DND-41 (cell line): ENCODE measurements at regions not wholly inside any gene's neighbourhood (a gene's known extent, or its start where the extent isn't known, plus 50 kb on each side); places are given as distances from the start of the nearest gene placed in this dataset.

Experiments
- ATAC-seq: fragments of 200-7000 bp; cut with Tn5 transposase; 3 replicates; pipeline ENCODE4 v1.9.1; 2021; ENCODE audit warnings: low read depth; ENCODE audit not compliant: insufficient read depth
- DNase-seq: peaks from one replicate; pipeline ENCODE4 v3.0.0-alpha.2; 2020
- H2AFZ ChIP-seq: 2 replicates; pipeline ENCODE4 v1.6.0; 2012; ENCODE audit warnings: low read depth, low read length
- H3K27ac ChIP-seq: 2 replicates; pipeline ENCODE4 v1.5.1; 2012; ENCODE audit warnings: low read length, inconsistent platforms
- H3K27me3 ChIP-seq: fragments of 200-600 bp; sonication (generic); 2 replicates; pipeline ENCODE4 v1.6.0; 2012; ENCODE audit warnings: low read length, mild to moderate bottlenecking, inconsistent platforms; ENCODE audit not compliant: insufficient read depth, poor library complexity
- H3K36me3 ChIP-seq: 2 replicates; pipeline ENCODE4 v1.5.1; 2012; ENCODE audit warnings: low read length, inconsistent platforms; ENCODE audit not compliant: insufficient read depth
- H3K4me1 ChIP-seq: 2 replicates; pipeline ENCODE4 v1.5.1; 2012; ENCODE audit warnings: mild to moderate bottlenecking, low read length; ENCODE audit not compliant: insufficient read depth
- H3K4me2 ChIP-seq: 2 replicates; pipeline ENCODE4 v1.6.0; 2012; ENCODE audit warnings: mild to moderate bottlenecking, moderate library complexity, low read length, inconsistent platforms; ENCODE audit not compliant: insufficient read depth
- H3K4me3 ChIP-seq, 2 experiments: fragments of 200-600 bp in 1 of 2; shearing (Covaris generic) in 1 of 2; 2 replicates each; pipeline ENCODE4 v1.5.1; 2012 to 2016; ENCODE audit warnings: inconsistent platforms in 2 of 2, low read length in 2 of 2, mild to moderate bottlenecking in 2 of 2, low read depth in 1 of 2, moderate library complexity in 1 of 2
- H3K79me2 ChIP-seq: 2 replicates; pipeline ENCODE4 v1.6.0; 2012; ENCODE audit warnings: low read length, inconsistent platforms; ENCODE audit not compliant: insufficient read depth
- H3K9ac ChIP-seq: 2 replicates; pipeline ENCODE4 v1.6.0; 2012; ENCODE audit warnings: low read depth, mild to moderate bottlenecking, inconsistent platforms, low read length, moderate library complexity
- H3K9me3 ChIP-seq: 2 replicates; pipeline ENCODE4 v1.5.1; 2012; ENCODE audit warnings: low read length, moderate library complexity, mild to moderate bottlenecking, inconsistent platforms; ENCODE audit not compliant: insufficient read depth, severe bottlenecking
- H4K20me1 ChIP-seq: 2 replicates; pipeline ENCODE4 v1.6.0; 2012; ENCODE audit warnings: low read length; ENCODE audit not compliant: insufficient read depth
- CTCF ChIP-seq: IDR thresholded peaks from 2 replicates; pipeline ENCODE4 v1.5.1; 2012; ENCODE audit warnings: borderline replicate concordance, low read length, moderate library complexity, mild to moderate bottlenecking; ENCODE audit not compliant: poor library complexity, severe bottlenecking; ENCODE audit errors: extremely low read depth
- EZH2 ChIP-seq: IDR thresholded peaks from 3 replicates; pipeline ENCODE4 v1.6.1; 2012; ENCODE audit warnings: borderline replicate concordance, low read depth, mild to moderate bottlenecking, moderate library complexity, low read length, inconsistent platforms; ENCODE audit not compliant: severe bottlenecking

- Histone ChIP-seq H3K4me3 (no peak overlapping the region), H3K79me2 (no peaks in the 10 kb centered on the region), H3K27ac (no peak overlapping the region), H3K9me3 (no peaks in the 10 kb centered on the region), H4K20me1 (no peaks in the 10 kb centered on the region), H3K4me2 (no peak overlapping the region), H3K27me3 (peaks cover 13% of the 10 kb centered on the region), H3K36me3 (no peaks in the 10 kb centered on the region), H2AFZ (no peak overlapping the region), H3K4me1 (no peaks in the 10 kb centered on the region), H3K9ac (no peak overlapping the region)
- DNase-seq (no peak), ATAC-seq (no peak)
- TF ChIP-seq CTCF, result no peak
- no peak for TF ChIP-seq EZH2
These were observed 105.8 kb downstream of the QRSL1 start for GRCh38 chr6:106735136-106735633.

- DNase-seq (no peak), ATAC-seq (no peak)
- Histone ChIP-seq H2AFZ (no peak overlapping the region), H3K9me3 (no peaks in the 10 kb centered on the region), H3K27ac (no peak overlapping the region), H3K4me1 (no peaks in the 10 kb centered on the region), H3K9ac (no peak overlapping the region), H3K4me2 (no peak overlapping the region), H3K27me3 (peaks cover 16% of the 10 kb centered on the region), H4K20me1 (no peaks in the 10 kb centered on the region), H3K36me3 (no peaks in the 10 kb centered on the region), H3K79me2 (no peaks in the 10 kb centered on the region), H3K4me3 (no peak overlapping the region)
- TF ChIP-seq EZH2 (no peak), CTCF (no peak)
These were observed 104.0 kb downstream of the QRSL1 start for GRCh38 chr6:106733386-106733785.

- ATAC-seq, result no peak
- no peak for TF ChIP-seq CTCF
- TF ChIP-seq EZH2, result no peak
- H3K4me2 ChIP-seq, result no peak overlapping the region
- H2AFZ ChIP-seq, result no peak overlapping the region
- DNase-seq, result no peak
- H3K4me3 ChIP-seq, result no peak overlapping the region
- no peaks in the 10 kb centered on the region for H3K4me1 ChIP-seq
- H3K9me3 ChIP-seq, result no peaks in the 10 kb centered on the region
- peaks cover 12% of the 10 kb centered on the region for H3K27me3 ChIP-seq
- H3K9ac ChIP-seq, result no peak overlapping the region
- no peak overlapping the region for H3K27ac ChIP-seq
- no peaks in the 10 kb centered on the region for H4K20me1 ChIP-seq
- H3K36me3 ChIP-seq, result no peaks in the 10 kb centered on the region
- H3K79me2 ChIP-seq, result no peaks in the 10 kb centered on the region
These were observed 103.1 kb downstream of the QRSL1 start for GRCh38 chr6:106732376-106732940.

- Histone ChIP-seq H3K4me1 (no peaks in the 10 kb centered on the region), H2AFZ (no peak overlapping the region), H3K36me3 (no peaks in the 10 kb centered on the region), H3K4me2 (no peak overlapping the region), H3K9me3 (no peaks in the 10 kb centered on the region), H3K9ac (no peak overlapping the region), H4K20me1 (no peaks in the 10 kb centered on the region), H3K27me3 (peaks cover 12% of the 10 kb centered on the region), H3K4me3 (no peak overlapping the region), H3K79me2 (no peaks in the 10 kb centered on the region), H3K27ac (no peak overlapping the region)
- DNase-seq (no peak), ATAC-seq (no peak)
- TF ChIP-seq CTCF, result no peak
- no peak for TF ChIP-seq EZH2
These were observed 102.4 kb downstream of the QRSL1 start for GRCh38 chr6:106731843-106732160.
